ENCODE measurements at regions not wholly inside any gene's neighbourhood (a gene's known extent, or its start where the extent isn't known, plus 50 kb on each side); places are given as distances from the start of the nearest gene placed in this dataset.

GRCh38 chr10:4167216-4167615 lies 382.2 kb upstream of the KLF6 start:
- no peak for TF ChIP-seq CTCF (IDR thresholded peaks at IDR 0.05)
- no peak for TF ChIP-seq POLR2A (IDR thresholded peaks at IDR 0.05)

All from thyroid gland (tissue), 4 donors.